Glutamatergic neuron (in vitro differentiated cells): ENCODE measurements at regions not wholly inside any gene's neighbourhood (a gene's known extent, or its start where the extent isn't known, plus 50 kb on each side); places are given as distances from the start of the nearest gene placed in this dataset.

Experiments
- DNase-seq: peaks from one replicate; pipeline ENCODE4 v3.0.0; 2022
- H3K27ac Mint-ChIP-seq: one replicate; pipeline ENCODE4 v1.8.0; 2020; ENCODE audit warnings: mild to moderate bottlenecking, mixed read lengths, inconsistent platforms; ENCODE audit not compliant: unreplicated experiment
- H3K27me3 Mint-ChIP-seq: one replicate; pipeline ENCODE4 v1.8.0; 2020; ENCODE audit warnings: mild to moderate bottlenecking, moderate library complexity, mixed read lengths, inconsistent platforms; ENCODE audit not compliant: unreplicated experiment
- H3K36me3 Mint-ChIP-seq: one replicate; pipeline ENCODE4 v1.8.0; 2020; ENCODE audit warnings: mild to moderate bottlenecking, mixed read lengths, inconsistent platforms; ENCODE audit not compliant: unreplicated experiment
- H3K4me1 Mint-ChIP-seq: one replicate; pipeline ENCODE4 v1.8.0; 2020; ENCODE audit warnings: mild to moderate bottlenecking, low read depth, mixed read lengths, inconsistent platforms; ENCODE audit not compliant: unreplicated experiment
- H3K4me3 Mint-ChIP-seq: one replicate; pipeline ENCODE4 v1.8.0; 2020; ENCODE audit warnings: mild to moderate bottlenecking, mixed read lengths, inconsistent platforms; ENCODE audit not compliant: unreplicated experiment
- H3K9me3 Mint-ChIP-seq: one replicate; pipeline ENCODE4 v1.8.0; 2020; ENCODE audit warnings: mild to moderate bottlenecking, moderate library complexity, mixed read lengths, inconsistent platforms; ENCODE audit not compliant: unreplicated experiment
- TF ChIP-seq, protein P1 (sequence below): fragments of 200-600 bp; sonication (generic); IDR thresholded peaks from one replicate; pipeline ENCODE4 v1.5.0; 2021; ENCODE audit not compliant: partially characterized antibody, unreplicated experiment

DNA sequence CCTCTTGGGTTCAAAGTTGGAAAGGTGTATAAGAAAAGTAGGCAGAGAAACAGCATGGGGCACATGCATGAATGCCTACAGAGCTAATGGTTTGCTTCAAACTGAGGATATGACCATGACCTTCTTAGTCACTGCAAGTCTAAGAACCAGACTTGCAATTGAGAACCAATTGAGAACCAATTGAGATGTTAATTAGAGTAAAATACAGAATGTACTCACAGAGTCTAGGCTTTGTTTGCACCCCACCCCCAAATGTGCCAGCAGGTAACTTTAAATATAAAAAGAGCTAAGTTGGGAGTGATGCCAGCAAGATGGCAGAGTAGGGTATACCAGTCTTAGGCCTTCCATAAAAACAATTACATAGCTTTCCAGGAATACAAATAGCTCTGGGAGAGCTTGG is 227.3 kb upstream of the ALG10 start:
- Mint-ChIP-seq H3K36me3 (no peaks in the 10 kb centered on the region), H3K27me3 (peaks cover 2% of the 10 kb centered on the region), H3K4me1 (no peaks in the 10 kb centered on the region), H3K27ac (no peak overlapping the region), H3K4me3 (no peak overlapping the region), H3K9me3 (peaks cover 3% of the 10 kb centered on the region)
- TF ChIP-seq, protein P1, sequence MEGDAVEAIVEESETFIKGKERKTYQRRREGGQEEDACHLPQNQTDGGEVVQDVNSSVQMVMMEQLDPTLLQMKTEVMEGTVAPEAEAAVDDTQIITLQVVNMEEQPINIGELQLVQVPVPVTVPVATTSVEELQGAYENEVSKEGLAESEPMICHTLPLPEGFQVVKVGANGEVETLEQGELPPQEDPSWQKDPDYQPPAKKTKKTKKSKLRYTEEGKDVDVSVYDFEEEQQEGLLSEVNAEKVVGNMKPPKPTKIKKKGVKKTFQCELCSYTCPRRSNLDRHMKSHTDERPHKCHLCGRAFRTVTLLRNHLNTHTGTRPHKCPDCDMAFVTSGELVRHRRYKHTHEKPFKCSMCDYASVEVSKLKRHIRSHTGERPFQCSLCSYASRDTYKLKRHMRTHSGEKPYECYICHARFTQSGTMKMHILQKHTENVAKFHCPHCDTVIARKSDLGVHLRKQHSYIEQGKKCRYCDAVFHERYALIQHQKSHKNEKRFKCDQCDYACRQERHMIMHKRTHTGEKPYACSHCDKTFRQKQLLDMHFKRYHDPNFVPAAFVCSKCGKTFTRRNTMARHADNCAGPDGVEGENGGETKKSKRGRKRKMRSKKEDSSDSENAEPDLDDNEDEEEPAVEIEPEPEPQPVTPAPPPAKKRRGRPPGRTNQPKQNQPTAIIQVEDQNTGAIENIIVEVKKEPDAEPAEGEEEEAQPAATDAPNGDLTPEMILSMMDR, result no peak
- DNase-seq, result no peak

DNA sequence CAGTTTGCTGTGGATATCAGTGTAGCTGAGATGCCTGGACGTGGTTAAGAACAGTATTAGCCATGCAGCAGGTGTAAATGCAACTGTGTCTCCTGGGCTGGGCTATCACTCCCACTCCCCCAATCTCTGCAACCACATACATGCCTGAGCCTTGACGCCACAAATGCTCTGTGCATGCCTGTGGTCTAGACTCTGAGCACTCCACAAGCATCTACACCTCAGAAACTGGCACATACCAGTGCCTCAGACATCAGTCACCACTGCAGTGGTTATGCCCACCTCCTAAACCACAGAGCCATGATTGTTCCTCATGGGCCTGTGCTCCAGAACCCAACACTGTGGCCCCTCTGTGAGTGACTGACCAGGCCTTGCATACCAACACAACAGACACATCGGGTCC is 226.8 kb upstream of the ALG10 start:
- Mint-ChIP-seq H3K9me3 (peaks cover 2% of the 10 kb centered on the region), H3K27ac (no peak overlapping the region), H3K4me1 (no peaks in the 10 kb centered on the region), H3K4me3 (no peak overlapping the region), H3K36me3 (no peaks in the 10 kb centered on the region), H3K27me3 (peaks cover 2% of the 10 kb centered on the region)
- no peak for DNase-seq
- TF ChIP-seq, protein P1, result no peak

DNA sequence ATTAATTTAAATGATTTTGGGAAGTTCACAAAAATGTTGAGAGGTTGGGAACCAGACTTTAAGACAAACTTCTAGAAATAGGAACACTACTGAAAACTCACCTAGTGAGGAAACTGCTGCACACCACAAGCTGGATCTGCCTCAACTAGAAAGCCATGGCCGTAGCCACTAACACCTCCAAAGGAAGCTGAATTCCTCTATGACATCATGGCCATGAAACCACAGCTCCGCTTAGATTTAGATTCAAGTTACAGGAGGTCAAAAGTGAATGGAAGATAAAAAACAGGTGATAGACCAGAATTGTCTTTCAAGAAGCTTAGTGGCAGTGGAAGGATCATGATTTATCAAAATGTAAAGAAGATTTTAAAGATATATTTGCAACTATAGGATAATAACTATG is 208.8 kb upstream of the ALG10 start:
- no peak overlapping the region for H3K27ac Mint-ChIP-seq
- DNase-seq, result no peak
- no peak overlapping the region for H3K4me3 Mint-ChIP-seq
- no peaks in the 10 kb centered on the region for H3K9me3 Mint-ChIP-seq
- no peaks in the 10 kb centered on the region for H3K4me1 Mint-ChIP-seq
- no peaks in the 10 kb centered on the region for H3K27me3 Mint-ChIP-seq
- H3K36me3 Mint-ChIP-seq, result peaks cover 4% of the 10 kb centered on the region
- TF ChIP-seq, protein P1, result no peak

DNA sequence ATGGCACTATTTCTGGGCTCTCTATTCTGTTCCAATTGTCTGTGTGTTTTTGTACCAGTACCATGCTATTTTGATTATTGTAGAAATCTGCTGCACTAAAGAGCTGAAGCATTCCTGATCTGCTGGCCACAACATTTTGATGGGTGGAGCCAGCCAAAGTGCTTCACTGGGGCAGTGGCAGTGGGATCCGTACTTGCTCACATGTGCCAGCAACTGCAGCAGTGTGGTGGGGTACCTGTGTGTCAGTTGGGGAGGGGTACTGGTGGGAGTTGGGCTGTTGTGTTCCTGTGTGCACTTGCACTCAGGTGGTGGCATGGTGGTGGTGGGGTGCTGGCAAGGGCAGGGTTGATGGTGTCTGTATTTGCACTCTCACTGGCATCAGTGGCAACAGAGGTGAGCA is 204.6 kb upstream of the ALG10 start:
- Mint-ChIP-seq H3K4me1 (no peaks in the 10 kb centered on the region), H3K27ac (no peak overlapping the region), H3K36me3 (peaks cover 8% of the 10 kb centered on the region), H3K4me3 (no peak overlapping the region), H3K9me3 (peaks cover 4% of the 10 kb centered on the region), H3K27me3 (no peaks in the 10 kb centered on the region)
- TF ChIP-seq, protein P1, result no peak
- no peak for DNase-seq

DNA sequence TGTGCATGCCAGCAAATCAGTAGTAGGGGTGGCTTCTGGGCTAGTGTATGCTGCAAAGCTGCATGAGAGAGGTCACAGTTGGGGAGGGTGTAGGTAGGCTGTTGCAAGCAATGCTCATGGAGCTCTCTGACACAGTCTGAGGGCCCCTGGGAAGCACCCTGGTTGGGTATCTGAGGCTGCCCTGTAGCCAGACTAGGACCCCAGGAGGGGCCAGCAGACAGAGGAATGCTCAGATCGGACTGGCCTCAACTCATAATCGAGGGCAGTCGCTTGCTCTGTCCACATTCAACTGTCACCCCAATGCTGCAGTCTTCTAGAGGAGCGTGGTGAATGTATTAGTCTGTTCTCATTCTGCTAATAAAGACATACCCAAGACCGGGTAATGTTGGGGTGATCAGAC is 204.0 kb upstream of the ALG10 start:
- H3K9me3 Mint-ChIP-seq, result peaks cover 4% of the 10 kb centered on the region
- TF ChIP-seq, protein P1, result no peak
- no peaks in the 10 kb centered on the region for H3K27me3 Mint-ChIP-seq
- no peak overlapping the region for H3K27ac Mint-ChIP-seq
- H3K4me1 Mint-ChIP-seq, result no peaks in the 10 kb centered on the region
- H3K36me3 Mint-ChIP-seq, result peaks cover 8% of the 10 kb centered on the region
- H3K4me3 Mint-ChIP-seq, result no peak overlapping the region
- no peak for DNase-seq
